ENCODE measurements at regions not wholly inside any gene's neighbourhood (a gene's known extent, or its start where the extent isn't known, plus 50 kb on each side); places are given as distances from the start of the nearest gene placed in this dataset.
A peak's percentile ranks its signal among the peaks of the same experiment; 100 is the strongest.

DNA sequence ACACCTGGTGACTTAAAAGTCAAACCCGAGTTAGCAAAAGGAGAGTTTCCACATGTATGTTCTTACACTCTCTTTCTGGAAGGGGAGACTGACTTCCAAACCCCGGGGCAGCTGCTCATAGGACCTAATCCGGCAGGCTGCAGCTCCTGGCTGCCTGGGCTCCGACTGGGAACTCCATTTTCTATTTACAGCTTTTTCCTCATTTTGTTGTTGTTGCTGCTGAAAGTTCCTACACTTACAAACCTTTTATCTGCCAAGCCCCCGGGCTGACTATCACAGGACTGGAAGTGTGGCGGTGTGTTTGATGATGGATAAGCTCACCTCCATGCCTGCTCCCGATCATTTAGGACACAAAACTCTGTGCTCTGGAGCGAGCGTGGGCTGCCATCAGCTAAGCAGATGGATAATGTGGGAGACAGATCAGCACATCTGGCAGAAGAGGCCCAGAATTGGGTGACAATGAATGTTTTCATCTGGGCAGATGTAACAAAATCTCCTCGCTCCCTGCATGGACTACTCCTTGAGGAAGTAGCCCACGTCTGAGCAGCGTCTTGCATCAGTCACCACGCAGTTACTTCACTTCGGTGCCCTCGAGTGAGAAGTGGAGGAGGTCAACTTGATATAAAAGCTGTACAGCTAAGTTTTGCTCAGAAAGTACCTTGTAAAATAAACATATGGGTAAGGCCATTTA, 114.4 kb upstream of the COPS8 start:
- no peak for DNase-seq (ENCODE audit: low read depth, low spot score)

DNA sequence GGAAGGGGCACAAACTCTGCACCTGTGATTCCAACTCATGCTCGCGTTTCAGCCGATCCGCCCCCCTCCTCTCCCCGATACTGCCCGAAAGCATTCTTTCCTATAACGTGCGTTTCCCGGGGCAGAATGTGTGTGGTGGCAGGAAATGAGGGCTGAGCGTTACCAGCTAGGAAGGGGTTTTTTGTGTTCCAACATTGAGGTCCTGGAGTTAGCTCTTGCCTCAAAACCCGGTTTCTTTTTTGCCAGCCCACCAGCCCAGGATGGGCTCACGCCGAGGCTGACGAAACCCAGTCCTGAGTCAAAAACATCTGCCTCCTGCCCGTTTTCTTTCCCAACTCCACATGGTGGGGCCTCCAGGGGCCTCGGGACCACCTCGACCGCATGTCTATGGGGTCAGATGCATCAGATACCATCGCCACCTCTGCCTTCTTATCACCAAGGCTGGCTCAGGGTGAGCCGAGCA, 113.7 kb upstream of the COPS8 start:
- no peak for DNase-seq (ENCODE audit: low read depth, low spot score)

DNA sequence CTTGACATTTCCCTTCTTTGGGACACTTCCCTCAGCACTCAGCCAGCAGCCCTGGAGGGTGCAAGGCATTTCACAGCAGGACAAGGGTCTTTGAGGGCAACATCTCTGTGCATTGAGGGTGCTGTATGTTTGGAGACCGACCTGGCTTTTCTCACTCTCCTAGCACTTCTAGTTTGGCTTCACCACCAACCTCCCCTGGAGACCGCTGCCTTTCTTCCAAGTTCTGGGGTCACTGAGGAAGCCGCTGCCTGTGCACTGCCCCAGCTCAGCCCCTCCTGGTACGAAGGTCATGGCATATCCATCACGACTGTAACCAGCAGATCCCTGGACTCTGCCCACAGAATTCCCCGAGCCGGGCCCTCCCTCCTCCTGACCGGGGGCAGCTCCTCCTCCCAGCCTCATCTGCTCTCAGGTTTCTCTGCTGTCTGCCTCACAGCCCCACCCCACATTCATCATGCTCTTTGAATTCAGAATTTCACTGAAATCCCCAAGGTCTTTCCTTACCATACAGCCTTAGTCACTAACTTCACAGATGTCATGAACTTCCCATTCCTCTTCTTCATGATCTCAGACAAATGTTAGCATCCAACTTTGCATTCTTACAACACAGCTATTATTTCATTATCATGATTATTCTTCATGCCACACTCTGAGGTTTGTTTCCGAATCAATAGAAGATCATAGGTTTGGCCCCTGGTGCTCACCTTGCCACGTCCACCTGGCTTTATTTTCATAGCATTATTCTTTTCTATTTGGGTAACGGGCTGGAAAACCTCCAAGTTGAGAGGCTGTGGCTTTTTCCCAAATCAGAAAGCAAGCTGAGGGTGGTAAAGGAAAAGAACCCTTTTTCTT, 113.0 kb upstream of the COPS8 start:
- DNase-seq (ENCODE audit: low read depth, low spot score), result peak; percentile 49

DNA sequence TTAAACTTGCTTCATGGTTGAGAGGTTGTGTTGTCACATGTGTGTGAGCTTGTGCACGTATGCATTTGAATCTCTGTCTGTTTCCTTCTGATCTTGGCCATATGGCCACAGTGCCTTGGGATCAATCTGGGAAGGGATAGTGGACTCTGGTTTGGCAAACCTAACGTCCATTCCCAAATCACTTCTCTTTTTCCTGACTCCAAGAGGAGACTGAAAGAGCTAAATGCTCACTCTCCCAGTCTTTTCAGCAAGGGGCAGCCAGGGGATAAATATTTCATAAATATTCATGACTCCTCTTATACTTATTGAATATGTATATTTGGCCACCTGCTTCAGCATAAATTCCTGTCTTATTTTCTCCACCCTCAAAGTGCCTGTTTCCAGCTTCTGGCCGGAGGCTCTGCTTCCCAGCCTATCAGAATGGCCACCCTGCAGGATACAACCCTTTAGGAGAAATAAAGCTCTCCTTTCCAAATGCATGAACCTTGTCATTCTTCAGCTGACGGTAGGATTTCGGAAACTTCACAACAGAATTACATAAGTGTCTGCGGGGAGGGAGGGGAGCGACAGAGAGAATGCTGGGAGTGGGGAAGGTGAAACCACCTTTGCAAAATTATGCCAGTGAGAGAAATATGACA, 112.2 kb upstream of the COPS8 start:
- no peak for DNase-seq (ENCODE audit: low read depth, low spot score)

DNA sequence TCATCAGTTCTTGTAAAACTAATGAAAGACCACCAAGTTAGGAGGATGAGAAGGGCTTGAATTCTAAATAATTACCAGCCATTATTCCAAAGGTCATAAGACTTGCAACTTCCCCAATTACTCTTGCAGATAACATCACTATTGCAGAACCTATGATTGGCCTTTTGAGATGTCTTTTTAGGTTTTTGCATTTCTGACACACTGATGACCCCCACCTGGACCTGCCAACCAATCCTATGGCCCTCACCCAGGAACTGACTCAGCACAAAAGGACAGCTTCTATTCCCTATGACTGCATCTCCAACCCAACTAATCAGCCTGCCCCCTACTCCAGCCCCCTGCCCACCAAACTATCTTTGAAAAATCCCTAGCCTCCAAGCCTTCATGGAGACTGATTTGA, 111.5 kb upstream of the COPS8 start:
- DNase-seq (ENCODE audit: low read depth, low spot score), result no peak

- DNase-seq (ENCODE audit: low read depth, low spot score), result no peak
These were observed 110.9 kb upstream of the COPS8 start for GRCh38 chr2:236974752-236975151.

DNA sequence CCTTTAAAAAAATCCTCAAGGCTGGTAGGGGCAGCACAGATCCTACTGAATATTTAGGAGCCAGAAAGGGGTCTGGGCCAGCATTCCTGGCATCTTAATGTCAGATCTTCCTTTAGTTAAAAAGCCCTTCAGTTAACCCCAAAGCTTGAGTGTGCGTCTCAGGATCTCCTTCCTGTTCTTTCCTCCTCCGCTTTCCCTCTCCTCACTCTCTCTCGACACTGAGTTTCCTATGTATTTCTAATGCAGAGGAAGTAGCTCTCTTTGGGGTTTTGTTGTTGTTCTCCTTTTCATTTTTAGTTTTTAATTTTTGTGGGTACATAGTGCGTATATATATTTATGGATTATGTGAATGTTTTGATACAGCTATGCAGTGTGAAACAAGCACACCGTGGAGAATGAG, 109.9 kb upstream of the COPS8 start:
- no peak for DNase-seq (ENCODE audit: low read depth, low spot score)

DNA sequence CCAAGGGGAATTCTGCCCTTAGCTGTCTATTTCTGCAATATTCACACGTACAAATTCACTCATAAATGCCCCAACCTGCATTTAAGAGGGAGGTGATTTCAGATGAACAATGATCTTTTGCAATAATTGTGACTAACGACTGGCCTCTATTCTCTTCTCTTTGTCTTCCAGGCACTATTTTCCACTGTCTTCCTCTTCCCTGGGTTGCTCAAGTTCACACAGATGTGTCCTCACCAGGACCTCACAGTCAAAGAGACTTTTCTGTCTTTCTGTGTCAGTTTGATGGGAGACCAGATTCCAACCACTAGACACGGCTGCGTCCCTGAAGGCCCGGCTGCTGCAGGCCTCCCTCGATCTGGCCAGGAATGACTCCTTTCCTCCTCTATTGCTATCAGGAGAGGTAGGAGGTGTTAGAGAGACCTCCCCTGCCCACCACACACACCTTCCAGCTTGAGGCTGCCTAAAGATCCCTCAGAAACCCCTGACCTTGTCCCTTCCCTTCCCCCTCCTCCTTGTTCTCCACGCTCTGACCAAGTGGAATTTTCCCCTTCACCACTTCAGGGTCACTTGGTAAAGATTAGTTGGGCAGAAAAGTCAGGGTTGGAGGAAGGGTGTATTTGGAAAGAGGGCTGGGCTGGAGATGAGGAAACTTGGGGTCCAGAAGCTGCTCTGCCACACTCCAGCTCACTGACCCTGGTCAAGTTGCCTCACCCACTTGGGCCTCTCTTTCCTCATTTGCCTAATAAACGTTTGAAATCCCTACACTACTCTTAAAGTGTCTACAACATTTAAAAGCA, 109.2 kb upstream of the COPS8 start:
- no peak for DNase-seq (ENCODE audit: low read depth, low spot score)

GRCh38 chr2:236977063-236977851, 108.4 kb upstream of the COPS8 start:
- DNase-seq (ENCODE audit: low read depth, low spot score), result no peak

GRCh38 chr2:236977852-236978398, 107.8 kb upstream of the COPS8 start:
- no peak for DNase-seq (ENCODE audit: low read depth, low spot score)

- no peak for DNase-seq (ENCODE audit: low read depth, low spot score)
These were observed 106.0 kb upstream of the COPS8 start for GRCh38 chr2:236979664-236980063.

DNA sequence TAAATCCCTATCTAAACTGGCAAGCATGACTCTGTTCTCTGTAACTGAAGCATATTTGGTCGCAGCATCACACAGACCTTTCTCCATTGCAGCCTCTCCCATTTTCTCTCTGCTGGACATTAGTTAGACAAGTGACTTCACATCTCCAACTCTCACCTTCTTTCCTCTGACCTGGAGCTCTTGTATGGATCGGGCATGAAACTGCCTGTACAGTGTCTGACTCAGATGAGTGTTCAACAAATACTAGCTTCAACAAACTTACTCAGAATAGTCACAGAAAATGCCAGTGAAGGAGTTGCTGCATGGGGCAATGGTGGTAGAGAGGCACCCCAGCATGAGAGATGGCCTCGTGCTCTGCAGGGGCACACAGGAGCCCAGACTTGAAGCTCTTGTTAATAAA, 104.7 kb upstream of the COPS8 start:
- DNase-seq (ENCODE audit: low read depth, low spot score), result no peak

DNA sequence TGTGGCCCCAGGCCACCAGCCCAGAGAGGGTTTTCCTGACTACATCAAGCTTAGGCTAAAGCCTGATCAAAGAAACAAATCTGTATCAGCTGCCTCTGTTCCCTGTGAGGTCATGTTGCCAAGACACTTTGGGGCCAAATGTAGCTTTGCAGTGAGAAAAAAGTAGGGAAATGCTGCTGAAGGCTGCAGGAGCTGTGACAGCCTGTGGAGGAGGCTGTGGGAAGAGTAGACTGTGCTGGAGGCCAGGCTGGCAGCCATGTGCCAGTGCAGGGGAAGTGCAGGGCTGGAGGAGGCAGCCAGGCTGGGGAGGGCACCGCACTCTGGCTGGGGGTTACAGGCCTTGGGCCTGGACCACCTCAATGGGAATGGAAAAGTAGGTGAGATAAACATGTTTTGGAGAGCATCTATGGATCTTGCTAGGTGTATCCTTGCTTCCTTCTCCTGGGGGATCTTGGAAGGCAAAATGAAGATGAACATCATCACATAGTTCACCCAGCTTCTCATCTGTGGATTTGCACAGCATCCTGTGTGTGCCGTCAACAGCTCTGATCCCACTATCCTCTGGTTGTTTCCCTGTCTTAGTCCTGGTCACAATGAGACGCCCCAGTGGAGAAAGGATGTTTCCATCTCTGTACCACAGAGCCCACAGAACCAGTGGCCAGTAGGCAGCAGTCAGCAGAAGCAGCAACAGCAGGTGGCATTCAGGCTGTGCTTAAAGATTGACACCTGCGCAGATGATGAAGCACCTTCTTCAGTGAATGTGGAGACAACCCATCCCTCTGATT, 103.8 kb upstream of the COPS8 start:
- DNase-seq (ENCODE audit: low read depth, low spot score), result no peak

DNA sequence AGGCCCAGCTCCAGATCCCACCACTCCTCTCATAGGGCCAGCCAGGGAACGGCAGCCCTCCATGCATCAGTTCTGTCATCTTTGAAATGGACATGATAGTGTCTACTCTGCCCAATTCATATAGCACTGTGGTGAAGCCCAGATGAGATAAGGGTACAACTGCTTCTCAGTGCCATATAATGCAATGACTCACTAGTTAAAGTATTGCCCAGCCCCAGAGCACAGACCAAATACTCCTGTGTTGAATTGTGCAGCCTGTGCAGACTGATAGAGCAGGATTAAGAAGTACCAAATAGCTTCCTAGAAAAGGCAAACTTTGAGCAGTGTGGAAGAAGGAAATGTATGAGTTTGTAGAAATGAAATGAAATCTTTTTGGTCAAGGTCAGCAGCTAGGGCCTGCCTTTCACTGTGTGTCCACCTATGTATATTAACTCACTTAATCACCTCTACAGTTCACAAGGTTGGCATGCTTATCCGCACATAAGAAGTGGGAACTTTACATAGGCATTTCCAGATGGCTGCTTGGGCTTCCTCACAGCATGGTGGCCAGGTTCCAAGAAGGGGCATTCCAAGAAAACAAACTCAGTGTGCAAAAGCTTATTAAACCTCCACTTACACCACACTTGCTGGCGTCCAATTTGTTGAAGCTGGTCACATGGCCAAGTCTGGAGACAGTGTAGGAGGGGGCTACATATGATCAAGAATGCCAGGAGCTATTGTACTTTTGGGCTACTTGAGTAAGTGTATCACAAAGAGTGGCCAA, 102.8 kb upstream of the COPS8 start:
- DNase-seq (ENCODE audit: low read depth, low spot score), result no peak

- no peak for DNase-seq (ENCODE audit: low read depth, low spot score)
These were observed 101.6 kb upstream of the COPS8 start for GRCh38 chr2:236984046-236984445.

DNA sequence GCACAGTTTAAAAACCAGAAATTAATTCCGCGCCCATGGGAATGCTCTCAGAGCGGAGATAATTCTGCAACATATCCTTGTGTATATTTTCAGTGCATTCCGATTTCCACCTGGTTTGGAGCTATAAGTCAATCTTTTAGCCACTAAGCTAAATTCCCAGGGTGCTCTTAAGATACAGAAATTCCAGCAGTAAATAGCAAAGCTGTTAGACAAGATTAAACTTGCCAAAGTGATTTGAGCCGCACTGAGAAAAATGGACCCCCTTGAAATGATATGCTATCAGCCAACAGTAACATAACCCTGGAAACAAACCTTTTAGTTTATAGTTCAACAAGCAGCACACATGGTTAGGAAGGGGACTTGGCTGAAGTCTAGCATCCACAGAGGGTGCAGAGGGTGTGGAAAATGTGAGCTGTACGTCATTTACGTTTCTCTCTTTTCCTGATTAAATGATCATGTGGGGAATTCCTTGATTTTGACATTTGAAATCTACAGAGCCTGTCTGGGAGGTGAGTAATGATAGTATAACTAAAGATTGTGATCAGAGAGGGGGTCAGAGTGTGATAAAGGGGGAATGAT, 99.8 kb upstream of the COPS8 start:
- no peak for DNase-seq (ENCODE audit: low read depth, low spot score)

DNA sequence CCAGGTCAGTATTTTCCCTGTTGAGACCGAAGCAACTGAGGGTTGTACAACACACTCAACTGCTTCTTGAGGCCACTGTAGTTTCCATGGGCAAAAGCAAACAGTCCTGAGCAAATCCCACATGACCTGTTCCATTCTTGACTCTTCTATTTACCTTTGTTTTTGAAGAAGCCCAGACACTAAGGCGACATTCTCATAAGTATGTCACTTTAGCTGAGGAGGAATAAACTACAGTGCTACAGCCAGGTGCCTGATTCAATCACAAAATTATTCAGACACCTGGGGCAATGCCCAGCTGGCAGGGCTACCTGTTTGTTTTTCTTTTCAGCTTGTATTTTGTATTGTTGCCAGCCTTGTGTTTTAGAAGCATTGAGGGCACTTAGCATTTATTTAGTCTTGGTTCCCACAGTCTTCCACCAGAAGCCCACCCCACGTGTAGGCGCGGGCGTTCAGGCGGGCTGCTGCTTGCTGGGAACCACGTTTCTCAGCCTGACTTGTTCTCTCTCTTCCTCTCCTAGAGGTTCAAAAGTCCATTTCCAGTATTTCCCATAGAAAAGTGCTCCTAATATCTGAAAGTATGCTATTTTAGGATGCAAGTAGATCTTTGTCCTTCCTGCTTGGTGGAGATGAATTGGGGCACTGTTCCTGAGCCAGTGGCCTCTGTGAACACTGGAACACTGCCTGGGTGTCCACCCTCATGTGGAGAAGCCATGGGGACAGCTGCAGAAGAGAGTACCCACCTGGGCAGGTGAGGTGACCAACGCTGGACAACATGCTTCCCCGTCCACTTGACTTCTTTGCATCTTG, 99.0 kb upstream of the COPS8 start:
- no peak for DNase-seq (ENCODE audit: low read depth, low spot score)

DNA sequence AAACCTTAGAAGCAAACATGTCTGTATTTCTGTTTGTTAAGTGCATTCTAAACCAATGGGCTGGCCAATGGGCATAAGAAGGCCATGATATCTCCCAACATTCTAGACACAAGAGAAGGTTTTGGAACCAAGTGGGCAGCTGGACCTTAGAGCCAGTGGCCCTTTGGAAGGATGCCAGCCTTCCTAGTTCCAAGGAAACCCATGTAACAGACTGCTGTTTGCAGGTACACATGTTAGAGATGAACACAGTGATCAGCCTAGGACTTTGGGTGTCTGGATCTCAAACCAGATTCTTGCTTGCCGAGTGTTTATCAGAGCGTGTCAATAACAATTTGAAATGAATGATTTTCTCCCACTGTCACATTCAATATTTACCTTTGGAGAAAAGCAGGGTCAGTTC, 97.5 kb upstream of the COPS8 start:
- DNase-seq (ENCODE audit: low read depth, low spot score), result no peak
